ENCODE measurements at regions not wholly inside any gene's neighbourhood (a gene's known extent, or its start where the extent isn't known, plus 50 kb on each side); places are given as distances from the start of the nearest gene placed in this dataset.

DNA sequence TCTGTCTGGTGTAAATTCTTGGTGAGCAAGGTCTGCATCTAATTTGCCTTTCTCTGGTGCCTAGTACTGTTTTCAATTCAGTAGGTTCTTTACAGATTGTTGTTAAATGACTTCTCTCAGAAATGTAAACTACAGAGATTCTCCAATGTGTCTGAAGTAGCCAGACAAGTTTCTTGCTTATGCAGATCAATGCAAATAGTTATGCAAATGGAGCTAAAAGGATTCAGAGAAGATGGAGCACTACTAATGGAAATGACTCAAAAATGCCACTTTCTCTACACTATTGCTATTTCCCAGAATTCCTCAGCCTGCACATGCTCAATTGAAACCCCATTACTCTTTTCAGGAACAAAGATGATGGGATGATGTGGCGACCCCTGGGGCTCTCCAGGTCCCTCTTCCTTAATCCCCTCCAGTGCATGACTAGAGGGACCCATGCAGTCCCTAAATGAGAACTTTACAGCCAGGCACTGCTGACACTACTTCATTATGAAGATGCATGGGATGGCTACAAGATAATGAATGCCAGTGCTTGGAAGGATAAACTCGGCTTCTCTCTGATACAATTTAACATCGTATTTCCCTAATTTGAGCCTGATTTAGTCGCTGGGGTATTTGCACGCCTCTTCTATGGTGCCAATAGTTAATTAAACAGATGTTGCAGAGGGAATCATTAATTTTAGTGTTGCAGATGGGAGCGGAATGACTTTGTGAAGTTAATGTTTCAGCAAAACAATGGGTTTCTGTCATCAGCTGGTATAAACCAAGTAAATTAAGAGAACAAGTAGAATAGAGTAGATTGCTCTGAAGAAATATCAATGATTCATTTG is 753.2 kb downstream of the TLR4 start:
- no peaks in the 10 kb centered on the region for H3K27me3 ChIP-seq (replicated peaks)
- no peak for DNase-seq
- H3K36me3 ChIP-seq (replicated peaks), result no peaks in the 10 kb centered on the region
- in situ Hi-C loops (cut with HindIII; ENCODE audit: low pct_ligation_motif_present, low sequenced_read_pairs), result no loop called here
- no peak overlapping the region for H3K4me3 ChIP-seq (ENCODE audit: low read depth, low read length)
- TF ChIP-seq CTCF (IDR thresholded peaks at IDR 0.05; ENCODE audit: low read depth, low read length, missing control alignments), result no peak
- H3K27ac ChIP-seq, result no peak overlapping the region

DNA sequence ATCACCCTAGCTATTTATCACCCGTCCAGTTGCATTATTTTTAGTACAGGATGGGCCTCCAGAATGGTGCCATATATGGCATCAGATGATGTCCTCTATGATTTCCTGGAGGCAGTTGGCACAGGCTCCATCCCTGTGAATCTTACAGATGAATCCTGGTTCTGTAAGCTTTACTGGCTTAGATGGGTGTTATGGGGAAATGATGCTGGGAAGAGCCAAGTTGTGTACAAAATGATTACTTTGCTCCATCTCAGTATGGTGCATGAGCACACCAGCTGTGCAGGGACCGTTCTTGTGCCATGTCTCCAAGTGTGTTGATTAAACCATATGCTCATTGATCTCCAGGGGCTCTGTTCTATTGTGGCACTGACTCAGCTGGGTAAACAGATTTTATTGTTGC is 755.7 kb downstream of the TLR4 start:
- no peak for TF ChIP-seq CTCF (IDR thresholded peaks at IDR 0.05; ENCODE audit: low read depth, low read length, missing control alignments)
- in situ Hi-C loops (cut with HindIII; ENCODE audit: low pct_ligation_motif_present, low sequenced_read_pairs), result no loop called here
- Histone ChIP-seq H3K36me3 (replicated peaks) (no peaks in the 10 kb centered on the region), H3K27me3 (replicated peaks) (no peaks in the 10 kb centered on the region), H3K27ac (no peak overlapping the region), H3K4me3 (ENCODE audit: low read depth, low read length) (no peak overlapping the region)
- no peak for DNase-seq

DNA sequence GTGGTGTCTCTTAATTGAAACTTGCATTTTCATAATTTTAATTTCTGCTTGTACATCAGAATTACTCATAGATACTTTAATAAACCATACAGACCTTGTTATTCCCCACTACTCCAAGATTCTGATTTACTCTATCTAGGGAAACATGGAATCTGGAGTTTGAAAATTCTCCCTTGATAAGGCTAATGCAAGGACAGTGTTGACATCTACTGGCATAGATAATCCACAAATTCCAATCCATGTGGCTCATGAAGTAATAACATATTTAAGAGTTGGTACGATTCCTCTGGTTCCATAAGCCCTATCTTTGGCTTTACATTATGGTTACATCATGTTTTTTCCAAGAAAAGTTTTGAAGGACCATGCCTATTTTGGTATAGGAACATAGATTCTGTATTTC is 759.2 kb downstream of the TLR4 start:
- H3K4me3 ChIP-seq (ENCODE audit: low read depth, low read length), result no peak overlapping the region
- no peak for TF ChIP-seq CTCF (IDR thresholded peaks at IDR 0.05; ENCODE audit: low read depth, low read length, missing control alignments)
- no peak overlapping the region for H3K27ac ChIP-seq
- no peak for DNase-seq
- in situ Hi-C loops (cut with HindIII; ENCODE audit: low pct_ligation_motif_present, low sequenced_read_pairs), result no loop called here
- no peaks in the 10 kb centered on the region for H3K36me3 ChIP-seq (replicated peaks)
- H3K27me3 ChIP-seq (replicated peaks), result no peaks in the 10 kb centered on the region

DNA sequence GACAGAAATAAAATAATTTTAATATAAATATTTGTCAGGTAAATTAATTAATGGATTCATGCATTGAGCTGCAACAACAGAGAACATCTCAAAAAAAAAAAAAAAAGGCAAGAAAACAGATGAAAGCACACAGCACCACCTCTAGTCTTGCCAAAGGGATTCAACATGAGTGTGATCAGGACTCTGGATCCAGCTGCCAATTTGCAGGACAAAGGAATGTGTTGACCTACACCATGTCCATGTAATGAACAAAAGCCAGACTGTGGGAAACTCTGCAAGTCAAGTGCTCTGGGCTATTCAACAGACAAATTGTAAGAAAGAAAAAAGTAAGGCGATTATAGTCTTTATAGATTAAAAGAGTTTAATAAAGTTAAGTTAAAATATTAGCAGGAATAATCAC is 769.3 kb downstream of the TLR4 start:
- no peaks in the 10 kb centered on the region for H3K27me3 ChIP-seq (replicated peaks)
- no peak for DNase-seq
- no peaks in the 10 kb centered on the region for H3K36me3 ChIP-seq (replicated peaks)
- no peak overlapping the region for H3K27ac ChIP-seq
- TF ChIP-seq CTCF (IDR thresholded peaks at IDR 0.05; ENCODE audit: low read depth, low read length, missing control alignments), result no peak
- in situ Hi-C loops (cut with HindIII; ENCODE audit: low pct_ligation_motif_present, low sequenced_read_pairs), result no loop called here
- H3K4me3 ChIP-seq (ENCODE audit: low read depth, low read length), result no peak overlapping the region

- TF ChIP-seq CTCF (IDR thresholded peaks at IDR 0.05; ENCODE audit: low read depth, low read length, missing control alignments), result no peak
- DNase-seq, result no peak
- Histone ChIP-seq H3K27me3 (replicated peaks) (no peaks in the 10 kb centered on the region), H3K36me3 (replicated peaks) (no peaks in the 10 kb centered on the region), H3K27ac (no peak overlapping the region), H3K4me3 (ENCODE audit: low read depth, low read length) (no peak overlapping the region)
- in situ Hi-C loops (cut with HindIII; ENCODE audit: low pct_ligation_motif_present, low sequenced_read_pairs), result no loop called here
Measured at GRCh38 chr9:118478752-118479151, 774.5 kb downstream of the TLR4 start.

GRCh38 chr9:118482306-118482705 is 778.1 kb downstream of the TLR4 start:
- in situ Hi-C loops (cut with HindIII; ENCODE audit: low pct_ligation_motif_present, low sequenced_read_pairs), result no loop called here
- Histone ChIP-seq H3K27me3 (replicated peaks) (no peaks in the 10 kb centered on the region), H3K36me3 (replicated peaks) (no peaks in the 10 kb centered on the region), H3K27ac (no peak overlapping the region), H3K4me3 (ENCODE audit: low read depth, low read length) (no peak overlapping the region)
- no peak for TF ChIP-seq CTCF (IDR thresholded peaks at IDR 0.05; ENCODE audit: low read depth, low read length, missing control alignments)
- no peak for DNase-seq
